Right lobe of liver (tissue), 4 donors: ENCODE measurements at regions not wholly inside any gene's neighbourhood (a gene's known extent, or its start where the extent isn't known, plus 50 kb on each side); places are given as distances from the start of the nearest gene placed in this dataset.

ENCODE experiments used
- POLR2A ChIP-seq: fragments of 450-650 bp; IDR thresholded peaks from one replicate; pipeline ENCODE4 v1.6.1; 2017; ENCODE audit warnings: antibody characterized with exemption, mild to moderate bottlenecking
- TF ChIP-seq, protein P1 (sequence below), 4 donors: fragments of 200-600 bp in 3 of 4; fragments of 450-650 bp in 1 of 4; IDR thresholded peaks; one replicate each; pipeline versions ENCODE4 v1.5.1 to v1.8.0; 2016 to 2022; ENCODE audit warnings: antibody characterized with exemption in 4 of 4, mild to moderate bottlenecking in 2 of 4
- donor health status: DM: no; HTN: no; CAD: no.
- donor health status: DM: no; HTN: no; CAD: no.
- donor health status: DM: no; HTN: yes; CAD: no.

DNA sequence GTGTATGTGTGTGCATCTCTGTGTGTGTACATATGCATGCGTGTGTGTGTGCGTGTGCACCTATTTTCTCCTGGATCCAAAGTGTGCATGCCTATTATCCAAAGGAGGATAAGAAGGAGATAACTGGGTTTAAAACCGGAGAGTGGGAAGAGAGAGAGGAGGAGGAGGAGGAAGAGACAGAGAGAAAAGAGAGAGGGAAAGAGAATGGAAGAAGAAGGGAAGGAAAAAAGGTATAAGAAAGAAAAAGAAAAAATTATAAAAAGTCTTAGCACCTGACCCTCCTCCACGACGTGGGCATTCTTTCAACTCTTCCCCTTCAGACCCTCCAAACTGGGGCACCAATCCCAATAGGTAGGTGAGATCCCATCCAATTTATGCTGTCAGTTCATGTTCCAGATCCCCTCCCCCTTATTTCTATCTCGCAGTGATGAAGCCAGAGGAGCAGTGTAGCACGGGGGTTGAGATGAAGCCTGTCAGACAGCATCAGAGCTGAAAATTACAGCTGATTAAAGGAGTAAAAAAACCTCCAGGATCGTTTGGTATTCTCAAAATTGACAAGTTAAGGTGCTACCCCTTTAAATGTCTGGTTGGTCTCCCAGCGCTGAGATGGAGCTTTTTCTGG is 386.7 kb upstream of the ATP5MC3 start:
- TF ChIP-seq, protein P1, sequence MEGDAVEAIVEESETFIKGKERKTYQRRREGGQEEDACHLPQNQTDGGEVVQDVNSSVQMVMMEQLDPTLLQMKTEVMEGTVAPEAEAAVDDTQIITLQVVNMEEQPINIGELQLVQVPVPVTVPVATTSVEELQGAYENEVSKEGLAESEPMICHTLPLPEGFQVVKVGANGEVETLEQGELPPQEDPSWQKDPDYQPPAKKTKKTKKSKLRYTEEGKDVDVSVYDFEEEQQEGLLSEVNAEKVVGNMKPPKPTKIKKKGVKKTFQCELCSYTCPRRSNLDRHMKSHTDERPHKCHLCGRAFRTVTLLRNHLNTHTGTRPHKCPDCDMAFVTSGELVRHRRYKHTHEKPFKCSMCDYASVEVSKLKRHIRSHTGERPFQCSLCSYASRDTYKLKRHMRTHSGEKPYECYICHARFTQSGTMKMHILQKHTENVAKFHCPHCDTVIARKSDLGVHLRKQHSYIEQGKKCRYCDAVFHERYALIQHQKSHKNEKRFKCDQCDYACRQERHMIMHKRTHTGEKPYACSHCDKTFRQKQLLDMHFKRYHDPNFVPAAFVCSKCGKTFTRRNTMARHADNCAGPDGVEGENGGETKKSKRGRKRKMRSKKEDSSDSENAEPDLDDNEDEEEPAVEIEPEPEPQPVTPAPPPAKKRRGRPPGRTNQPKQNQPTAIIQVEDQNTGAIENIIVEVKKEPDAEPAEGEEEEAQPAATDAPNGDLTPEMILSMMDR (IDR thresholded peaks at IDR 0.05), result no peak
- no peak for TF ChIP-seq POLR2A
